Panc1 (cell line): ENCODE measurements at regions not wholly inside any gene's neighbourhood (a gene's known extent, or its start where the extent isn't known, plus 50 kb on each side); places are given as distances from the start of the nearest gene placed in this dataset.

ENCODE experiments used
- POLR2AphosphoS5 ChIP-seq: IDR thresholded peaks from 2 replicates; pipeline ENCODE4 v1.6.1; 2012; ENCODE audit warnings: mild to moderate bottlenecking, low read depth, low read length, moderate library complexity
- SIN3A ChIP-seq: IDR thresholded peaks from 2 replicates; pipeline ENCODE4 v1.6.1; 2012; ENCODE audit warnings: low read depth, mild to moderate bottlenecking, low read length, moderate library complexity, borderline replicate concordance; ENCODE audit not compliant: insufficient read depth
- TCF7L2 ChIP-seq: IDR thresholded peaks from 2 replicates; pipeline ENCODE4 v1.6.1; 2011; ENCODE audit warnings: mild to moderate bottlenecking, low read depth, low read length, inconsistent platforms
- TF ChIP-seq, protein P1 (sequence below): fragments of 450-650 bp; IDR thresholded peaks from 2 replicates; pipeline ENCODE4 v1.5.1; 2017; ENCODE audit warnings: mild to moderate bottlenecking
- TF ChIP-seq, protein P2 (sequence below), 2 experiments: IDR thresholded peaks; 2 replicates each; pipeline ENCODE4 v1.6.1; 2011 to 2012; ENCODE audit warnings: low read depth in 2 of 2, control low read depth in 1 of 2, low read length in 1 of 2, mild to moderate bottlenecking in 1 of 2, moderate library complexity in 1 of 2; ENCODE audit not compliant: insufficient read depth in 1 of 2

DNA sequence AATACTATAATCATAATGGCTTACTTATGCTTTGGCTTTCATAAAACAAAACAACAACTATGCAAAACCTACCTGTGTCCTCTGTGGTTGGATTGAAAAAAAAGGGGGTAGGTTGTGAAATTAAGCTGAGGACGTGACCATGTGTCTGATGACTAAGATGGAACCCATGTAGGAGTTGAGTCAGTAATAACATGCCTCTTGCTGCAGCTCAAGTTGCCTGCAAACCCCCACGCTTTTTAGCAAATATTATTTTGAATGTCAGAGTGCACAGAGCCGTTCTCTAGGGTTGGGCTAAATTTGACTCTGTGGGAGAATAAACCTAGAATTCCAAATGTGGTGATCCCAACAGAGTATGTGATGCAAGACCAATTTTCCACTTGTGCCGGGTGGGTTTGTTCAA, 209.3 kb downstream of the KCNRG start:
- TF ChIP-seq, protein P1, sequence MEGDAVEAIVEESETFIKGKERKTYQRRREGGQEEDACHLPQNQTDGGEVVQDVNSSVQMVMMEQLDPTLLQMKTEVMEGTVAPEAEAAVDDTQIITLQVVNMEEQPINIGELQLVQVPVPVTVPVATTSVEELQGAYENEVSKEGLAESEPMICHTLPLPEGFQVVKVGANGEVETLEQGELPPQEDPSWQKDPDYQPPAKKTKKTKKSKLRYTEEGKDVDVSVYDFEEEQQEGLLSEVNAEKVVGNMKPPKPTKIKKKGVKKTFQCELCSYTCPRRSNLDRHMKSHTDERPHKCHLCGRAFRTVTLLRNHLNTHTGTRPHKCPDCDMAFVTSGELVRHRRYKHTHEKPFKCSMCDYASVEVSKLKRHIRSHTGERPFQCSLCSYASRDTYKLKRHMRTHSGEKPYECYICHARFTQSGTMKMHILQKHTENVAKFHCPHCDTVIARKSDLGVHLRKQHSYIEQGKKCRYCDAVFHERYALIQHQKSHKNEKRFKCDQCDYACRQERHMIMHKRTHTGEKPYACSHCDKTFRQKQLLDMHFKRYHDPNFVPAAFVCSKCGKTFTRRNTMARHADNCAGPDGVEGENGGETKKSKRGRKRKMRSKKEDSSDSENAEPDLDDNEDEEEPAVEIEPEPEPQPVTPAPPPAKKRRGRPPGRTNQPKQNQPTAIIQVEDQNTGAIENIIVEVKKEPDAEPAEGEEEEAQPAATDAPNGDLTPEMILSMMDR, result no peak
- TF ChIP-seq POLR2AphosphoS5, result no peak
- TF ChIP-seq SIN3A, result no peak
- TF ChIP-seq, protein P2, sequence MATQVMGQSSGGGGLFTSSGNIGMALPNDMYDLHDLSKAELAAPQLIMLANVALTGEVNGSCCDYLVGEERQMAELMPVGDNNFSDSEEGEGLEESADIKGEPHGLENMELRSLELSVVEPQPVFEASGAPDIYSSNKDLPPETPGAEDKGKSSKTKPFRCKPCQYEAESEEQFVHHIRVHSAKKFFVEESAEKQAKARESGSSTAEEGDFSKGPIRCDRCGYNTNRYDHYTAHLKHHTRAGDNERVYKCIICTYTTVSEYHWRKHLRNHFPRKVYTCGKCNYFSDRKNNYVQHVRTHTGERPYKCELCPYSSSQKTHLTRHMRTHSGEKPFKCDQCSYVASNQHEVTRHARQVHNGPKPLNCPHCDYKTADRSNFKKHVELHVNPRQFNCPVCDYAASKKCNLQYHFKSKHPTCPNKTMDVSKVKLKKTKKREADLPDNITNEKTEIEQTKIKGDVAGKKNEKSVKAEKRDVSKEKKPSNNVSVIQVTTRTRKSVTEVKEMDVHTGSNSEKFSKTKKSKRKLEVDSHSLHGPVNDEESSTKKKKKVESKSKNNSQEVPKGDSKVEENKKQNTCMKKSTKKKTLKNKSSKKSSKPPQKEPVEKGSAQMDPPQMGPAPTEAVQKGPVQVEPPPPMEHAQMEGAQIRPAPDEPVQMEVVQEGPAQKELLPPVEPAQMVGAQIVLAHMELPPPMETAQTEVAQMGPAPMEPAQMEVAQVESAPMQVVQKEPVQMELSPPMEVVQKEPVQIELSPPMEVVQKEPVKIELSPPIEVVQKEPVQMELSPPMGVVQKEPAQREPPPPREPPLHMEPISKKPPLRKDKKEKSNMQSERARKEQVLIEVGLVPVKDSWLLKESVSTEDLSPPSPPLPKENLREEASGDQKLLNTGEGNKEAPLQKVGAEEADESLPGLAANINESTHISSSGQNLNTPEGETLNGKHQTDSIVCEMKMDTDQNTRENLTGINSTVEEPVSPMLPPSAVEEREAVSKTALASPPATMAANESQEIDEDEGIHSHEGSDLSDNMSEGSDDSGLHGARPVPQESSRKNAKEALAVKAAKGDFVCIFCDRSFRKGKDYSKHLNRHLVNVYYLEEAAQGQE (IDR thresholded peaks at IDR 0.05; ENCODE audit: insufficient read depth in 1 of 2, low read depth in 2 of 2, low read length in 1 of 2), result no peak
- TF ChIP-seq TCF7L2, result no peak
